Memory B cell (primary cell): ENCODE measurements at regions not wholly inside any gene's neighbourhood (a gene's known extent, or its start where the extent isn't known, plus 50 kb on each side); places are given as distances from the start of the nearest gene placed in this dataset.

Experiments used
- ATAC-seq: fragments of 150-1000 bp; cut with Tn5 transposase; 2 replicates; pipeline ENCODE4 v1.10.0; 2021; ENCODE audit warnings: low read depth, mild to moderate bottlenecking, moderate library complexity
- DNase-seq, 2 donors: peaks; one replicate each; pipeline ENCODE4 v3.0.0; 2022; ENCODE audit warnings: low spot score in 2 of 2
- H3K27ac Mint-ChIP-seq: one replicate; pipeline ENCODE4 v1.8.0; 2022; ENCODE audit warnings: mild to moderate bottlenecking, moderate library complexity, mixed read lengths
- H3K27me3 Mint-ChIP-seq: one replicate; pipeline ENCODE4 v1.8.0; 2022; ENCODE audit warnings: mixed read lengths
- H3K36me3 Mint-ChIP-seq: one replicate; pipeline ENCODE4 v1.8.0; 2022; ENCODE audit warnings: mild to moderate bottlenecking, mixed read lengths
- H3K4me1 Mint-ChIP-seq: one replicate; pipeline ENCODE4 v1.8.0; 2022; ENCODE audit warnings: mixed read lengths
- H3K4me3 Mint-ChIP-seq: one replicate; pipeline ENCODE4 v1.8.0; 2022; ENCODE audit warnings: mild to moderate bottlenecking, moderate library complexity, mixed read lengths
- H3K9me3 Mint-ChIP-seq: one replicate; pipeline ENCODE4 v1.8.0; 2022; ENCODE audit warnings: mixed read lengths

DNA sequence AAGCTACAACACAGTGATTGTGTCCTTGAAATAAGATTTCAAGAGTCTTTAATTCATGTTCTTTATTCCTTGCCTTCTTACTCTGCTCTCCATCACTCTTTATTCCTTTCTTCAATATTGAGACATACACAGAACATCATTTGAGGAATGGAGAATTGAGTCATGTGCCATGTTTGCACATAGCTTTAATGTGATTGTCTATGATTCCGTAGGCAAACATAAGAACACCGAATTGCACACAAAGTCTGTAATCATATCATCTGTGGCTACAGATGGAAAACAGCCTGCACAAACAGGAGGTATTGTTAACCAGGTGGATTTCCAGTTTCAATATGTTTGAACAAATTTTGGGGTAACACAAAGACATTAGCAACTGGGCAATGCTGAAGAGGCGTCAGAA is 571.6 kb upstream of the GJE1 start:
- no peak for DNase-seq
- H3K27me3 Mint-ChIP-seq = peaks cover 4% of the 10 kb centered on the region
- H3K36me3 Mint-ChIP-seq = no peaks in the 10 kb centered on the region
- no peak overlapping the region for H3K27ac Mint-ChIP-seq
- H3K9me3 Mint-ChIP-seq = no peaks in the 10 kb centered on the region
- H3K4me3 Mint-ChIP-seq = no peak overlapping the region
- ATAC-seq = no peak
- peaks cover 8% of the 10 kb centered on the region for H3K4me1 Mint-ChIP-seq

DNA sequence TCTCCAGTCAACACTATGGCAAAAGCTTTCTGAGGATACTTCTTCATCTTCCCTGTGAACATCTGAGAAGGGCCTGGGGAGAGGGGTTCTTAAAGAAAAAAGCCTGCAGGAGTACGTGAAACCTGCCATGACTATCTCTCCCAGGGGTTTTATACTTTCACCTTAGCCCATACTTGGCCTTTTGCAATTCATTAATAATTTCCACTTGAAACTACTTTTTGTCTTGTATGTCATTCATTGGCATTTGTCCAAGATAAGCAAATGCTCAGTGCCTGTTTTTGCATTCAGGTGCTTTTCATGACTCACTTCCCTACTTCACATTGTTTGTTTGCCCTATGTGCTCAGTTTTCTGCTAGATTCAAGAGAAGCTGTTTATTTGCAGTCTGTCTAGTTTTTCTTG is 580.3 kb upstream of the GJE1 start:
- Mint-ChIP-seq H3K9me3 (peaks cover 7% of the 10 kb centered on the region), H3K27me3 (peaks cover 6% of the 10 kb centered on the region), H3K27ac (no peak overlapping the region), H3K36me3 (peaks cover 4% of the 10 kb centered on the region), H3K4me3 (no peak overlapping the region), H3K4me1 (peaks cover 12% of the 10 kb centered on the region)
- DNase-seq = peak in 1 of 2 donors; percentile 11
- ATAC-seq = peak; percentile 55

DNA sequence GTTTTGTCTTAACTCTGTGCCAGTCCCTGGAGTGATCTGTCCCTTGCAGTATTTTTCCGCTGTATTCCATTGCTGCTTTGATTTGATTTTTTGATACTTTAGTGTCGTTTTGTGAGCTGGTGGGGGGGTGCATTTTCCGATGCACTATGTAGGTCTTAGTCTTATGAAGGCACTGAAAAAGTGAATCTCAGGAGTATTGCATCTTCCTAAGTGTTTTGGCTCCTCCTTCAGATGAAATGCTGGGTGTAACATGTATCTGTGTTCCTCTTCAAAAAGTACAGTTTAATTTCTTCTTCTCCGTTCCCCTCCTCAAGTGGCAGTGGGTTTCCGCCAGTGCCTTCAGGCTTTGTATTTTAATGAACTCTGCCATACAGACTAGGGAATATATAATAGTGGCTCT is 580.7 kb upstream of the GJE1 start:
- H3K4me3 Mint-ChIP-seq = no peak overlapping the region
- H3K36me3 Mint-ChIP-seq = peaks cover 4% of the 10 kb centered on the region
- peaks cover 7% of the 10 kb centered on the region for H3K9me3 Mint-ChIP-seq
- H3K4me1 Mint-ChIP-seq = peaks cover 12% of the 10 kb centered on the region
- DNase-seq = no peak
- no peak for ATAC-seq
- no peak overlapping the region for H3K27ac Mint-ChIP-seq
- peaks cover 6% of the 10 kb centered on the region for H3K27me3 Mint-ChIP-seq

DNA sequence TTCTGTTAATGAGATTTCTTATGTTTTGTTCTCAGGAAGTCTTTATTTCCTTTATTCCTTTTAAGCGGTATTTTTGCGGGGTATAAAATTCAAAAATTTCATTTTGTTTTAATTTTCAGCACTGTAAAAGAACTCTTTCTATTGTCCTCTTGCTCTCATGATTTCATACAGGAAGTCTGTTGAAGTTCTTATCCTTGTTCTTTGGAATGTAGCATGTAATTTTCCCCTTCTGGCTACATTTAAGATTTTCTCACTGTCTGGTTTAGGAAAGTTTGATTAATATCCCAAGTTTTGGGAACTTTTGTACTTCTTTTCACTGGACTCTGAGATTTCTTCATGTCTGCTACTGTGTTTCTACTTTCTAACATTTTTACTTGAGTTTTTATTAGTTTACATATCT is 581.4 kb upstream of the GJE1 start:
- H3K36me3 Mint-ChIP-seq = peaks cover 4% of the 10 kb centered on the region
- H3K9me3 Mint-ChIP-seq = peaks cover 9% of the 10 kb centered on the region
- H3K27me3 Mint-ChIP-seq = peaks cover 7% of the 10 kb centered on the region
- DNase-seq (no peak), ATAC-seq (no peak)
- no peak overlapping the region for H3K4me3 Mint-ChIP-seq
- peaks cover 12% of the 10 kb centered on the region for H3K4me1 Mint-ChIP-seq
- no peak overlapping the region for H3K27ac Mint-ChIP-seq

DNA sequence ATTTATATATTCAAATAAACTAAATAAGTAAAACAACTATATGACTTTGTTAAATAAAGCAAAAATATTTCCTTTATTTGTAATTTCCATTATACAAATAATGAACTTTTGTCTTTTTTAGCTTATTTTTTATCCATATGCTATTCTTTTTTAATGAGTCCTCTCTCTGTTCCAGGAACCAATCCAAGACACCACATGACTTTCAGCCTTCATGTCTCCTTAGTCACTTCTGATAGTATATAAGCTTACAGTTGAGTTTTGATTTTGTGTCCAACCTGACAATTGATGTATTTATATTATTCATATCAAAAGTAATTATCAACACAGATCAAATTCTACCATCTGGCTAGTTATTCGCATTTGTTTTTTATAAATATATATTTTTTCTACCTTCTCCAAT is 582.3 kb upstream of the GJE1 start:
- peaks cover 7% of the 10 kb centered on the region for H3K27me3 Mint-ChIP-seq
- H3K36me3 Mint-ChIP-seq = peaks cover 4% of the 10 kb centered on the region
- no peak overlapping the region for H3K4me3 Mint-ChIP-seq
- H3K4me1 Mint-ChIP-seq = peaks cover 12% of the 10 kb centered on the region
- no peak for ATAC-seq
- H3K27ac Mint-ChIP-seq = no peak overlapping the region
- no peak for DNase-seq
- H3K9me3 Mint-ChIP-seq = peaks cover 9% of the 10 kb centered on the region

DNA sequence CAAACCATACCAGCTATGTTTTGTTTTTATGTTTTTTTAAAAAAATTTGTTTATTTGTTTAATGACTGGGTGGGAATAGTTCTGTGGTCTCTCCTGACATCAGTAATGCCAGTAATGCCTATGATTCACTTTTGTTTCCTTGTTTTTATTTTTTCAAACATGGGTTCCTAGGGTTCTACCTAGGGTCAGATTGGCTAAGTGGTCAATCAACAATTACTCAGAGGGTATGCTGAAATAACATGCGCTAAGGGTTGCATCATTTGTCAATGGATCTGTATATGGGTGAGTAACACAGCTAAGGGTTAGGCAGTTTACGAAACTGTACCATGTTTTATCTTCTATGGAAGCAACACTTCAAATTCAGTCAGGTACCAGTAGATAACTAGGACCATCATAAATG is 583.8 kb upstream of the GJE1 start:
- Mint-ChIP-seq H3K27ac (no peak overlapping the region), H3K4me3 (no peak overlapping the region), H3K9me3 (peaks cover 9% of the 10 kb centered on the region), H3K36me3 (peaks cover 4% of the 10 kb centered on the region), H3K27me3 (peaks cover 5% of the 10 kb centered on the region), H3K4me1 (peaks cover 9% of the 10 kb centered on the region)
- DNase-seq = no peak
- no peak for ATAC-seq

DNA sequence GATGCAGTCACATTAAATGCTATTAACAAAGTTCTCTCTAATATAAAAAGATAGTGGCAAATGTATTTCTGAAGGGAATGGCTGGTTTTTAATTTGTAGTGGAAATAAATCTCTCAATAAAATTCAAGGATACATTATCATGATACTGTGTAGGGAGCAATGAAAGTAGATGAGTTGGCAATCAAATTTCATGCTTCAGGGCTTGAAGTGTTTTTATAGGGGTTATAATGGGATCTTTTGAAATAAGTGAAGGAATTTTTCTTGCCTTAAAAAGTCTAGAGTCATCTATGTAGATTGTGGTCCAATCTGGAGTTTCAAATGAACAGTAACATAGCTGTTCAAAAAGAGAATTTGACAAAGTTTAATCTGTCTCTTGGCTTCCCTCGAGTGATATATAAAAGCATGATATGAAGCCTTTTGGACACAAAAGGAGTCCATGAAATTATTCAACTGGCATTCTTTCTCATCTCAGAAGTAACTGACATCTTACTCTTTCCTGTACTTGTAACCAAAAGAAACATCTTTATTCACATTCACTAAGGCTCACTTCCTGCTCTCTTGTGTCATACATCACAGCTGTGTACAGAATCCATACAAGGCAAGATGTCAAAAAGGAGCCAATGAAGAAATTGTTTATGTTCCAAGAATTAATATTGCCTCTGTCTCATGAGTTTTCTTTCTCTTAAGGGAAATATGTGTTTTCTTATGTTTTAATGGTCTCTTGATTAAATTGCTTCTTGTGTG is 591.0 kb upstream of the GJE1 start:
- Mint-ChIP-seq H3K27me3 (no peaks in the 10 kb centered on the region), H3K4me1 (no peaks in the 10 kb centered on the region), H3K4me3 (no peak overlapping the region), H3K9me3 (no peaks in the 10 kb centered on the region), H3K27ac (no peak overlapping the region), H3K36me3 (no peaks in the 10 kb centered on the region)
- ATAC-seq (no peak), DNase-seq (no peak)

DNA sequence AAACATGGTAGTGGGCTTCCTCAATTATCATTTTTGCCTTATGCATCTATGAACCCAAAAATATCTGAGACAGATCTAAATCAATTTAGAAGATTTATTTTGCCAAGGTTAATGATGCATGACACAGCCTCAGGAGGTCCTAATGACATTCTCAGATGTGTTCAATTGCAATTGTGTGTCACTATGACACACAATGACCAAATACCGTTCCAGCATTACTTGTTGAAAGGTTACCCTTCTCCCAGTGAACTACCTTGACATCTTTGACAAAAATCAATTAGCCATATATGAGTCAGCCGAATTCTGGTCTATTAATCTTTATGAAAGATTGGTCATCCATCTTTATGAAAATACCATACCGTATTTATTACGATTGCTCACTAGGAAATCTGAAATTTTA is 592.5 kb upstream of the GJE1 start:
- Mint-ChIP-seq H3K9me3 (no peaks in the 10 kb centered on the region), H3K36me3 (no peaks in the 10 kb centered on the region), H3K4me3 (no peak overlapping the region), H3K27ac (no peak overlapping the region), H3K27me3 (no peaks in the 10 kb centered on the region), H3K4me1 (no peaks in the 10 kb centered on the region)
- no peak for DNase-seq
- ATAC-seq = no peak

DNA sequence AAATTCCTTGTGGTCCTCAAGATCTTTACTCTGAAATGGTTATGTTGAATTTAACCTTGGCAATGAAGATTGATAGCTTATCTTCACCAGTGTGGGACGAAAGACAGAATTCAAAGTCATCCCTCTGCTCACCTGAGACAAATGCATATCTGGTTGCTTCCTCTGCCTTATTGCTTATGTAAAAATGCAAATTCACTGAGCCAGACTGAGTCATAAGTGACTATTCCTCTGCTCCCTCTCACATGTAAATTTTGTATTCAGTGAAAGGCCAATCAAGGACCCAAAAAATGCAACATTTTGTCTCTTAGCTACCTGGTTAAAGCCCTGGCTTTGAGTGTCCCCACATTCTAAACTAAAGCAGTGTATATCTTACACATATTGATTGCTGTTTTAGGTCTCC is 593.1 kb upstream of the GJE1 start:
- H3K27me3 Mint-ChIP-seq = no peaks in the 10 kb centered on the region
- H3K27ac Mint-ChIP-seq = no peak overlapping the region
- ATAC-seq = no peak
- H3K36me3 Mint-ChIP-seq = no peaks in the 10 kb centered on the region
- no peaks in the 10 kb centered on the region for H3K4me1 Mint-ChIP-seq
- no peak overlapping the region for H3K4me3 Mint-ChIP-seq
- DNase-seq = no peak
- no peaks in the 10 kb centered on the region for H3K9me3 Mint-ChIP-seq

DNA sequence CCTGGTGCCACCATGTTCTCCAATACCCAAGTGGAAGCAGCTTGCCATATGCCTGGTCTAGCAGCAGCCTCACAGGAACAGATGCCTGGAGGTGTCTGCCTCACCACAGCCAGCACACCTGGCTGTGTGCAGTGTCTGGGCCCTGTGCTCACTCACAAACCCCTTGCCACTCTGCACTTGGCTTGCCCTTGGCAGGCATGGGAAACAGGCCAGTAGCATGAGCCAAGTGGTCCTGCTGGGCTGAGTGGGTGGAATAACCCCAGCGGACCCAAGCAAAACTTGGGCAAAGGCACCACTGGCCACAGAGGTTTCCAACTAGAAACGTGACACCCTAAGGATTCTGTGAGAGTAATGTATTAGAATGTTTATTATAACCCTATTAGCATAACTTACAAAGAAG is 600.5 kb upstream of the GJE1 start:
- Mint-ChIP-seq H3K36me3 (no peaks in the 10 kb centered on the region), H3K27ac (no peak overlapping the region)
- ATAC-seq = no peak

DNA sequence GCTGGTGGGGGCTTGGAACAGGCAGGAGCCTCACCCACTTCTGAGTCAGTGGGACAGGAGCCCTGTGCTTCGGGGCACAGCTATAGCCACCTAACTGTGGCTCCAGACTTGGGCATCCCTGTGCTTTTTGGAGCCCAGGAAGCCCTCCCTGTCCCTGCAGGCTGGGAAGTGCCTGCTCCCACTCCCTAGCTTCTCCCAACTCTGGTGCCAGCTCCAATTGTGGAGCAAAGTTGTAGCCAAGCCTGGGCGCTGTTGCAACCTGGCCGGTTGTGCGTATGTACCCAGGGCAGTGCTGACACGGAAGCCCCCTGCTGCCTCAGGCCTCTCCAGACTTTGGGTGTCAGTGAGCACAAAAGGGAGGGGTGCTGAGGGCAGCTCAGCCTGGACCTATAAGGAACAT is 601.7 kb upstream of the GJE1 start:
- no peak for DNase-seq
- ATAC-seq = no peak
- H3K4me3 Mint-ChIP-seq = no peak overlapping the region
- no peaks in the 10 kb centered on the region for H3K36me3 Mint-ChIP-seq
- H3K27me3 Mint-ChIP-seq = no peaks in the 10 kb centered on the region
- peaks cover 1% of the 10 kb centered on the region for H3K9me3 Mint-ChIP-seq
- H3K4me1 Mint-ChIP-seq = no peaks in the 10 kb centered on the region
- no peak overlapping the region for H3K27ac Mint-ChIP-seq

More for the DNA sequence above, 600.5 kb upstream of the GJE1 start:
- Mint-ChIP-seq H3K9me3 (peaks cover 1% of the 10 kb centered on the region), H3K27me3 (no peaks in the 10 kb centered on the region), H3K4me1 (no peaks in the 10 kb centered on the region), H3K4me3 (no peak overlapping the region)
- DNase-seq = no peak

DNA sequence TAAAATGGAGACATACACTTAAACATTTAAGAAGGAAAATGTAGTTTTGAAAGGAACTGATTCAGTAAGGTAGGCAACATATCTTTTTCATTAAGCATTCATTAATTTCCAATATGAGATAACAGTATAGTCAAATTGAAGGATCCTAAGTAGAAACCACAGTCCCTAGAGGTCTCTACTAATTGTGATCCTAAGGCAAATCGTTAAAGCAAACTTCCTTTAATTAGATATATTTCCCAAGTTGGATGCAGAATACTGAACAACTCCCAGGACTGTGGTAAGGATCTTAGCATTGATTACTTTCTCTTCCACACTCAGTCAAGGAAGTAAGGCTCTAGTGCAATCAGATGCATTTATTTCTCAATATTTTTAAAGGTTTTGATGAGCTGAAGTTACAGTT is 604.1 kb upstream of the GJE1 start:
- no peak overlapping the region for H3K4me3 Mint-ChIP-seq

DNA sequence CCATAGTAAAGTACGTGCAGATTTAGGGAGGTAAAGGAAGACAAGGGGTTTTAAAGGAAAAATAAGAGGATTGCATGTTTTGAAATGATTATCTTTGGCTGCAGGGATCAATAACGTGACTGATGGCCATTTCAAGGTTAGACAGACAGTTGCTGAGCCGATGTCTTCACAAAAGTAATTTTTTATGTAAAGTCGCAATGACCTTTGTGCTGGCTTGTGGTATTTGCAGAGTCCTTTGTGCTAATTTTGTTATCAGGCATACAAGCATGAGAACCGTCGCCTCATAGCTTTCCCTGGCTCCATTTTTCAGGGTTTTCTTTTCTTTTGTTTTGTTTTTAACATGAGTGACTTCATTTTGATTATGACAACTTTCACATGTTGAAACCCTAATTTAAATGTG is 605.7 kb upstream of the GJE1 start:
- Mint-ChIP-seq H3K9me3 (peaks cover 1% of the 10 kb centered on the region), H3K4me3 (no peak overlapping the region), H3K27ac (no peak overlapping the region), H3K36me3 (no peaks in the 10 kb centered on the region), H3K4me1 (no peaks in the 10 kb centered on the region), H3K27me3 (no peaks in the 10 kb centered on the region)
- no peak for DNase-seq
- no peak for ATAC-seq

More for the DNA sequence above, 604.1 kb upstream of the GJE1 start:
- H3K36me3 Mint-ChIP-seq = no peaks in the 10 kb centered on the region
- peaks cover 1% of the 10 kb centered on the region for H3K9me3 Mint-ChIP-seq
- H3K4me1 Mint-ChIP-seq = no peaks in the 10 kb centered on the region
- no peak for ATAC-seq
- no peak for DNase-seq
- no peaks in the 10 kb centered on the region for H3K27me3 Mint-ChIP-seq
- no peak overlapping the region for H3K27ac Mint-ChIP-seq

DNA sequence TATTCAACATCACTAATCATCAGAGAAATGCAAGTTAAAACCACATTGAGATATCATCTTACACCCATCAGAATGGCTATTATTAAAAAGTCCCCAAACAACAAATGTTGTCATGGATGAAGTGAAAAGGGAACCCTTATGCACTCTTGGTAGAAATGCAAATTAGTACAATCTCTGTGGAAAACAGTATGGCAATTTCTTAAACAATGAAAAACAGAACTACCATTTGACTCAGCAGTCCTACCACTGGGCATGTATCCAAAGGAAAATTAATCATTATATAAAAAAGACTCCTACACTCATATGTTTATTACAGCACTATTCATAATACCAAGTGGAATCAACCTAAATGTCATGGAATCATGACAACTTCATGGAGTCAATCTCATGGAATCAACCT is 611.3 kb upstream of the GJE1 start:
- Mint-ChIP-seq H3K27me3 (peaks cover 1% of the 10 kb centered on the region), H3K27ac (no peak overlapping the region), H3K4me3 (no peak overlapping the region), H3K4me1 (no peaks in the 10 kb centered on the region), H3K36me3 (no peaks in the 10 kb centered on the region), H3K9me3 (no peaks in the 10 kb centered on the region)
- no peak for DNase-seq
- ATAC-seq = no peak

DNA sequence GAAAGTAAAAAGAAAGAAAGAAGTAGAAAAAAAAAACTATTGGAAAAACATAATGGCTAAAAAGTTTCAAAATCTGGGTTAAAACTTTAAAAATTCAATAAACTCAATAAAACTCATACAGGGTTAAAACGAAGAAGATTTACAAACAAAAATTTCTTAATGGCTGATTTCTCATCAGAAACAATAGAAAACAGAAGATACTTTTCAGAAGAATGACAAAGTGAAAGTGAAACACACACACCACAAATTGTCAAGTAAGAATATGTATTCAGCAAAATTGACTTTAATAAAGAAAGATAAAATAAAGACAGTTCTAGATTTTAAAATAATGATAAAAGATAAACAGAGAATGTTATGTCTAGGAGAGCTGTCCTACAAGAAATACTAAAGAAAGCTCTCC is 618.9 kb upstream of the GJE1 start:
- no peaks in the 10 kb centered on the region for H3K36me3 Mint-ChIP-seq
- peaks cover 3% of the 10 kb centered on the region for H3K4me1 Mint-ChIP-seq
- H3K27ac Mint-ChIP-seq = no peak overlapping the region
- H3K9me3 Mint-ChIP-seq = no peaks in the 10 kb centered on the region
- DNase-seq (no peak), ATAC-seq (no peak)
- H3K4me3 Mint-ChIP-seq = no peak overlapping the region
- no peaks in the 10 kb centered on the region for H3K27me3 Mint-ChIP-seq
